ENCODE measurements at regions not wholly inside any gene's neighbourhood (a gene's known extent, or its start where the extent isn't known, plus 50 kb on each side); places are given as distances from the start of the nearest gene placed in this dataset.

DNA sequence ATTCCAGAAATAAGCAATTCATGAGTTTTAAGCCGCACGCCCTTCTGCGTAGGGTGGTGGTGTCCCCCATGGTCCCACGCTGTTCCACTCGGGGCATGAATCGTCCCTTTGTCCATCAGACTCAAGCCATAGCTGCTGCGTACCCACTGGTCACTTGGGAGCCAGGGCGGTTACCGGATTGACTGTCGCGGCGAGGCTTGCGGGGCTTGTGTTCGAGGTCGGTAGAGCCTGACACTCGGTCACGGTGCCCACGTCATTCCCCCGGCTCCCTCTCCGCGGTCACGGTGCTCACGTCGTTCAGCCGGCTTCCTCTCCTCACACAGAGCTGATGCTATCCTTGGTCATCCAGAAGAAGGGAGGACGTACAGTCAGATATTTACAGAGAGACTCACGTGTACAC lies 1227.0 kb downstream of the BRD1 start:
- TF ChIP-seq, protein P1, sequence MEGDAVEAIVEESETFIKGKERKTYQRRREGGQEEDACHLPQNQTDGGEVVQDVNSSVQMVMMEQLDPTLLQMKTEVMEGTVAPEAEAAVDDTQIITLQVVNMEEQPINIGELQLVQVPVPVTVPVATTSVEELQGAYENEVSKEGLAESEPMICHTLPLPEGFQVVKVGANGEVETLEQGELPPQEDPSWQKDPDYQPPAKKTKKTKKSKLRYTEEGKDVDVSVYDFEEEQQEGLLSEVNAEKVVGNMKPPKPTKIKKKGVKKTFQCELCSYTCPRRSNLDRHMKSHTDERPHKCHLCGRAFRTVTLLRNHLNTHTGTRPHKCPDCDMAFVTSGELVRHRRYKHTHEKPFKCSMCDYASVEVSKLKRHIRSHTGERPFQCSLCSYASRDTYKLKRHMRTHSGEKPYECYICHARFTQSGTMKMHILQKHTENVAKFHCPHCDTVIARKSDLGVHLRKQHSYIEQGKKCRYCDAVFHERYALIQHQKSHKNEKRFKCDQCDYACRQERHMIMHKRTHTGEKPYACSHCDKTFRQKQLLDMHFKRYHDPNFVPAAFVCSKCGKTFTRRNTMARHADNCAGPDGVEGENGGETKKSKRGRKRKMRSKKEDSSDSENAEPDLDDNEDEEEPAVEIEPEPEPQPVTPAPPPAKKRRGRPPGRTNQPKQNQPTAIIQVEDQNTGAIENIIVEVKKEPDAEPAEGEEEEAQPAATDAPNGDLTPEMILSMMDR (IDR thresholded peaks at IDR 0.05; ENCODE audit: insufficient read depth, low read length, poor library complexity, severe bottlenecking) = no peak
- no peak for TF ChIP-seq EZH2phosphoT487 (conservative IDR thresholded peaks at IDR 0.05; ENCODE audit: low read length)
